ENCODE measurements at regions not wholly inside any gene's neighbourhood (a gene's known extent, or its start where the extent isn't known, plus 50 kb on each side); places are given as distances from the start of the nearest gene placed in this dataset.

DNA sequence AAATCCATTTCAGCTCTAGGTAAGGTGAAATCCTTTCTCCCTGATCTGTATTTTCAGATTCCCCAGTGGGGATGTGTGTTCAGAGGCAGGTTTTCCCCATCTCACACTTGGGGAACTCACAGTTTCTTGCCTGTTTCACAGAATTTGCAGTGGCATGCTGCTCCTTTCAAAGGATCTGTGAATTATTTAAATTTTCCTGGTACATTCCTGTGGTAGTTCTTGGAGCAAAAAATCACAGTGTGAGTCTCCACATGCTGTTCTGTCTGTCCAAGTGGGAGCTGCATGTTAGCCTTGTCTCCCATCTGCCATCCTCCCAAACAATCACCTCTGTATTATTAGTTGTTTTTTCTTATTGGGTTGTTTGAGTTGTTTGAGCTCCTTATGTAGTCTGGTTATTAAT is 372.9 kb downstream of the ARL6IP6 start:
- TF ChIP-seq, protein P1, sequence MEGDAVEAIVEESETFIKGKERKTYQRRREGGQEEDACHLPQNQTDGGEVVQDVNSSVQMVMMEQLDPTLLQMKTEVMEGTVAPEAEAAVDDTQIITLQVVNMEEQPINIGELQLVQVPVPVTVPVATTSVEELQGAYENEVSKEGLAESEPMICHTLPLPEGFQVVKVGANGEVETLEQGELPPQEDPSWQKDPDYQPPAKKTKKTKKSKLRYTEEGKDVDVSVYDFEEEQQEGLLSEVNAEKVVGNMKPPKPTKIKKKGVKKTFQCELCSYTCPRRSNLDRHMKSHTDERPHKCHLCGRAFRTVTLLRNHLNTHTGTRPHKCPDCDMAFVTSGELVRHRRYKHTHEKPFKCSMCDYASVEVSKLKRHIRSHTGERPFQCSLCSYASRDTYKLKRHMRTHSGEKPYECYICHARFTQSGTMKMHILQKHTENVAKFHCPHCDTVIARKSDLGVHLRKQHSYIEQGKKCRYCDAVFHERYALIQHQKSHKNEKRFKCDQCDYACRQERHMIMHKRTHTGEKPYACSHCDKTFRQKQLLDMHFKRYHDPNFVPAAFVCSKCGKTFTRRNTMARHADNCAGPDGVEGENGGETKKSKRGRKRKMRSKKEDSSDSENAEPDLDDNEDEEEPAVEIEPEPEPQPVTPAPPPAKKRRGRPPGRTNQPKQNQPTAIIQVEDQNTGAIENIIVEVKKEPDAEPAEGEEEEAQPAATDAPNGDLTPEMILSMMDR (IDR thresholded peaks at IDR 0.05; ENCODE audit: low read depth, low read length) = no peak
- no peak for TF ChIP-seq EZH2phosphoT487 (IDR thresholded peaks at IDR 0.05; ENCODE audit: low read depth)
